ENCODE measurements at regions not wholly inside any gene's neighbourhood (a gene's known extent, or its start where the extent isn't known, plus 50 kb on each side); places are given as distances from the start of the nearest gene placed in this dataset.
A peak's percentile ranks its signal among the peaks of the same experiment; 100 is the strongest.

DNA sequence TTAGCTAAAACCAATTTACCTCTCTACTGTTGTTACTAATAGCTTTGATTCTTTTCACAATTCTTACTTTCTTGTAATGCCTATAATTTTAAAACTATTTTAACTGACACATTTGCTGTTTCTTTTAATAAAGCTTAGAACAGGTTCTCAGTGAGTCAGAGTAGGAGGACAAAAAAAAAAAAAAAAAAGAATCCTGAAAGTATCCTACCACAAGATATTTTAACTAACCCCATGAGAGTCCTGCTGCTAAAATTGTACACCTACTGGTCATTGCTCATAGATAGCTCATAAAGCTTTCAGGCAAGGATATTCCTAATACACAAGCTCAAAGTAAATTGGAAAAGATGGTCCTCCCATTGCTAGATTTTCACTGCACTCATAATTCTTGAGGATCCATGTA, 301.0 kb downstream of the CENPW start:
- Mint-ChIP-seq H3K27me3 (ENCODE audit: low read depth) (no peaks in the 10 kb centered on the region), H3K4me3 (no peak overlapping the region), H3K9me3 (no peaks in the 10 kb centered on the region), H3K36me3 (ENCODE audit: insufficient read depth in 1 of 3, low read depth in 3 of 3) (no peaks in the 10 kb centered on the region), H3K4me1 (peaks cover 5 to 6% of the 10 kb centered on the region in 2 experiments), H3K27ac (peak overlapping the region in 1 of 3 experiments; percentile 72; a peak in 1 of 7 replicates)
- Histone ChIP-seq H3T11ph (ENCODE audit: low read length) (no peak overlapping the region), H3K9ac (ENCODE audit: extremely low read depth, insufficient read length, low read length) (no peak overlapping the region), H4K20me1 (ENCODE audit: control insufficient read depth, insufficient read depth, insufficient read length) (no peaks in the 10 kb centered on the region), H3K23me2 (ENCODE audit: insufficient read length, low read depth, low read length, poor library complexity, severe bottlenecking) (no peaks in the 10 kb centered on the region), H4K8ac (replicated peaks; ENCODE audit: insufficient read length, low read depth, low read length) (no peak overlapping the region), H2BK12ac (ENCODE audit: insufficient read length, low read depth, low read length) (no peak overlapping the region), H4K91ac (ENCODE audit: insufficient read length, low read depth, low read length) (no peak overlapping the region), H2BK15ac (ENCODE audit: low read depth, low read length) (no peak overlapping the region), H3K9me3 (ENCODE audit: control insufficient read depth, low read depth, low read length) (no peaks in the 10 kb centered on the region), H3K79me2 (ENCODE audit: insufficient read depth, low read length) (no peaks in the 10 kb centered on the region), H3K79me1 (ENCODE audit: insufficient read depth, low read depth, low read length, poor library complexity, severe bottlenecking) (no peaks in the 10 kb centered on the region), H3K27me3 (ENCODE audit: insufficient read depth, low read length) (no peaks in the 10 kb centered on the region), H3K4me1 (ENCODE audit: insufficient read depth, low read length) (no peaks in the 10 kb centered on the region), H2BK5ac (ENCODE audit: insufficient read length, low read length) (no peak overlapping the region), H3K23ac (ENCODE audit: insufficient read length, low read depth, low read length) (no peak overlapping the region), H3K4me2 (ENCODE audit: insufficient read depth, insufficient read length, low read length) (no peak overlapping the region), H4K5ac (ENCODE audit: insufficient read length, low read depth, low read length) (no peak overlapping the region), H3K56ac (ENCODE audit: insufficient read length, low read depth, low read length) (no peak overlapping the region), H2BK20ac (ENCODE audit: low read depth, low read length, poor library complexity, severe bottlenecking) (no peak overlapping the region), H3K27ac (ENCODE audit: insufficient read length, low read depth, low read length) (no peak overlapping the region), H3K14ac (ENCODE audit: insufficient read depth, low read length) (no peak overlapping the region), H2AK5ac (ENCODE audit: insufficient read length, low read length) (no peak overlapping the region), H2AFZ (ENCODE audit: low read length) (no peak overlapping the region), H2BK120ac (ENCODE audit: low read depth, low read length, poor library complexity, severe bottlenecking) (no peak overlapping the region), H3K18ac (ENCODE audit: insufficient read length, low read depth, low read length) (no peak overlapping the region), H3K4ac (ENCODE audit: low read depth, low read length) (no peak overlapping the region)
- TF ChIP-seq, protein P1, sequence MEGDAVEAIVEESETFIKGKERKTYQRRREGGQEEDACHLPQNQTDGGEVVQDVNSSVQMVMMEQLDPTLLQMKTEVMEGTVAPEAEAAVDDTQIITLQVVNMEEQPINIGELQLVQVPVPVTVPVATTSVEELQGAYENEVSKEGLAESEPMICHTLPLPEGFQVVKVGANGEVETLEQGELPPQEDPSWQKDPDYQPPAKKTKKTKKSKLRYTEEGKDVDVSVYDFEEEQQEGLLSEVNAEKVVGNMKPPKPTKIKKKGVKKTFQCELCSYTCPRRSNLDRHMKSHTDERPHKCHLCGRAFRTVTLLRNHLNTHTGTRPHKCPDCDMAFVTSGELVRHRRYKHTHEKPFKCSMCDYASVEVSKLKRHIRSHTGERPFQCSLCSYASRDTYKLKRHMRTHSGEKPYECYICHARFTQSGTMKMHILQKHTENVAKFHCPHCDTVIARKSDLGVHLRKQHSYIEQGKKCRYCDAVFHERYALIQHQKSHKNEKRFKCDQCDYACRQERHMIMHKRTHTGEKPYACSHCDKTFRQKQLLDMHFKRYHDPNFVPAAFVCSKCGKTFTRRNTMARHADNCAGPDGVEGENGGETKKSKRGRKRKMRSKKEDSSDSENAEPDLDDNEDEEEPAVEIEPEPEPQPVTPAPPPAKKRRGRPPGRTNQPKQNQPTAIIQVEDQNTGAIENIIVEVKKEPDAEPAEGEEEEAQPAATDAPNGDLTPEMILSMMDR (conservative IDR thresholded peaks at IDR 0.05), result no peak
- no peak for DNase-seq

All from H9 (cell line).